GM21381 (cell line): ENCODE measurements at regions not wholly inside any gene's neighbourhood (a gene's known extent, or its start where the extent isn't known, plus 50 kb on each side); places are given as distances from the start of the nearest gene placed in this dataset.

Experiments used
- ATAC-seq: cut with Tn5 transposase; IDR thresholded peaks from one replicate; pipeline ENCODE4 v1.9.1; 2021; ENCODE audit warnings: mild to moderate bottlenecking, moderate library complexity; ENCODE audit not compliant: unreplicated experiment

DNA sequence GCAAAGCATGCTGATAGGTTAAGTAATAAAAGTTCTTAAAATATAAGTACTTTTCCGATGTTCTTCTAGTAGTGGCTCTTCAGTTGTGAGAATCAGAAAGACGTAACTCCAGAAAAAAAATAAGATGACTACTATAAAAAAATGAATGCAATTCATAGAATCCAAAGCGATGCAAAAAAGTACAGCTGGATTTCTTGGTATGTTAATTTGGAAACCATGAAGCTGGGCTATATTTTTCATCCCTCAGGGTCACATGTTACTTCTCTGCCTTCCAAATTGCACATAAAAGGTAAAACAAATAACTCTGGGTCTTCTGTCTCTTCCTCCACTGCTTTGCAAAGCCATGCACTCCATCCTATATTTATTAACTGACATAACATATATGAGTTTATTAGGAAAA, 843.9 kb upstream of the DPPA4 start:
- ATAC-seq = no peak

DNA sequence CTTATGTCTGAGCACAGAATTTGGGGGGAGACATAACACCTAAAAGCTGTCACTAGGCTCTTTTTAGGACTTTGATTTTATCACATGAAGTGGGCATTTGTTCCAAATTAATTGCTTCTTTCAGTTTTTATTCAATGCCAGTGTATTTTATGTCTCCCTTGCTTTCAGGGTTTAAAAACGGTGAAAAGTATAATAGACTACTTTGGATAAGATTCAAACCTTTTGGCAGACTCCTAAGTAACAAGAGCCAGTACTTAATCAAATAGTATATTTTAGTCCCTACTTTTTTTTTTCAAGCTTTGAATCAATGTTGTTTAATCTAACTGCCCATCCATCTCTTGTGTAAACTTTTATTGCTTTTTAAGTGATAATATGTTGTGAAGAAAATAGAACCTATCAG, 847.2 kb upstream of the DPPA4 start:
- ATAC-seq = no peak

DNA sequence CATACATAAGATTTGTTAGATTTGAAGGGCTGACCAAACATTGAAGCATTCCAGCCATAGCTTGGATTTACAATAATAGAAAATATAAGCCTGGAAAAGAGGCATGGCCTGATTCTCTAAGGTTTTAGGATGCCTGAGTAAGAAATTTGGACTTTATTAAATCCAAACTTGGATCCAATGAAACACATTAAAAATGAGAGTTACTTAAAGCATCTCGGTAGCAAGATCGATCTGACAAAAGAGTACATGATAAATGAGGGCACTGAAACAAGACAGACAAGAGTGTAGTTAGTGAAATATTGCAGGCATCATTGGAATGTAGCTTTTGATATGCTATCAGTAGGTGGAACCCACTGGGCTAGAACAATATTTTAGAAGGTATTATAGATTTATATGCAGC, 855.7 kb upstream of the DPPA4 start:
- no peak for ATAC-seq

DNA sequence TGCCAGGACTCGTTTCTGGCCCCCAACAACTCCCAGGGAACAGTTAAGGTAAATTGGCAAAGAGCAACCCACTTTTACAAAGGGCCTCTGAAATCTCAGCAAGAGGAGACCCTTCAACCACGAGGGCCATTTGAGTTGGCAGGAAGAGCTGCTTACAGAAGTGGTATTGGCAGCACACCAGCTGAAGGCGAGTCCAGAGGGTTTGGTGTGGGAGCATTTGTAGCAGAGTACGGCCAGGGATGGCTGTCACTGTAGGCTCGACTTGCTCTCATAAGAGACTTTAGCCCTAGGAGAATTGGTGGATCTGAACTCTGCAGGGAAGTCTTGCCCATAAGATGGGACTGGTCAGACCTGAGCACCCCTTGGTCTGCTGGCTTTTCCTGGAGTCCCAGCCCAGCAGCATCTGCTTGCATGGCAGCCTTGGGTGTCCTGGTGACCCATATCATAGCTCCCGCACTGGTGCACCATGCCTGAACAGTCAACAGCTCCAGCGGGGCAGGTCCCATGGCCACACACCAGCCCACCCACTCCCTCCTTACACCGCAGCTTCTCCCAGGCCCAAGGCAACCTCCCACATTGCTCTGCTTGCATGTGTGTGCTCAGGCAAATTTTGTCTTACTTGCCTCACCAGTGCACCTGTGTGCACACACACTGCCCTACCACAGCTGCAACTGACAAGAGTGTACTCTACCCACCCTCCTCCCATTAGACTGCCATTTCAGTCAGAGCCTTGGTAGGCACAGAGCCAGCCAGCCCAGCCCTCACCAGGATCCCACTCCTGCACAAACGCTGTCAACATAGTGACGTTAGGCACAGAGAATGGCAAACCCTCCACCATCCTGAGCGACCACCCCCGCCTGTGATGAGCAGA, 861.6 kb upstream of the DPPA4 start:
- ATAC-seq = no peak

DNA sequence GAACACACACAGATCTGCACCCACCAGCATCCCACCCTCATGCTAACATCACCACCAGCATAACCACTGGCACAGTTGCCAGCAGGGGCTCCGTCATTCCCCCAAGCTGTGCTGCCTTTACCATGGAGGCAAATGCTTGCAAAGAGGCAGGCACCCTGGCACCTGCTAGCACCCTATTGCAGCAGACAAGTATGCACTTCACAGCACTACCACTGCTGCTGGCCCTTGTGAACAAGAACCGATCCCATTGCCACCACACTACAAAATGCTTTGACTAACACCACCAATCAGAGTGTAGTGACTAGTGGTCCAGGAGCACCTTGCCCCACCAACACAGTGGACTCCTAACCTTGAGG, 862.2 kb upstream of the DPPA4 start:
- ATAC-seq = no peak

DNA sequence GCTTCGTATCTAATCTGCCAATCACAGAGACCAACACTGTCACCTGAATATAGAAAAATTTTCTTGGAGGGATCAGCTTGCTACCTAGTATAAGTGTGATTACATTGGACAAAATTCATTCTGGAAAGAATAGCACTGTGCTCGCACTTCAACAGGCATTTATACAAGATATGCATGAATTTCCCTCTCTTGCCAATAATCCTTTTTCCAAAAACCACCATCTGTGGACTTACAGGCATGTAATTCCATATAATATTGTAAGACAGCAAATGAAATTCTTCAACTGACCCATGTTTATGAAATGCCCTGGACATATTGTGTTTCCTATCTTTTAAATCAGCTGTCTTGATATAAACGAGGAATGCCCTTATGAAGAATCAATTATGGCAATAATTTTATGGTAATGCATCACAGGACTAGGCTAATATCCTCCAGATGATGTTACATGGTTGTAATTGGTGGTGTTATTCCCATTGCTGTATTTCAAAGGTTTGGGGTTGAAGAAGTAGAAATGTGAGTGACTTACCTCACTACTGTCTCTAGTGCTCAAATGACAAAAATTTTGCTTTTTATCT, 861.4 kb upstream of the NECTIN3 start:
- ATAC-seq = no peak

DNA sequence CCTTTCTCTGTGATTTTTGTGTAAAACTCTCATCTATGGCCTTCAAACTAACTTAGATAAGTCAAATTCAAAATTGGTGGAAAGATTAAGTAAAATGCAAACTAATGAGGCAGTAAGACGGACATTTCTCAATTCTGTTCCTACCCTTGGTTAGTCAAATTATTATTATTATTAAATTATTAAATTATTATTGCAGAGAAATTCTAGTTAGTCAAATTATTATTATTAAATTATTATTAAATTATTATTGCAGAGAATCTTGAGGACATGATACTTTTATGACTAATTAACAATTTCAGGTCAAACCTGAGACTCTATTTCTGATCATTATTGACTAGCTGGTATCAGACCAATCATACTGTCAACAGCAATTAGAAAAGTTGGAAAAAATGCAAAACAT, 845.0 kb upstream of the NECTIN3 start:
- no peak for ATAC-seq

DNA sequence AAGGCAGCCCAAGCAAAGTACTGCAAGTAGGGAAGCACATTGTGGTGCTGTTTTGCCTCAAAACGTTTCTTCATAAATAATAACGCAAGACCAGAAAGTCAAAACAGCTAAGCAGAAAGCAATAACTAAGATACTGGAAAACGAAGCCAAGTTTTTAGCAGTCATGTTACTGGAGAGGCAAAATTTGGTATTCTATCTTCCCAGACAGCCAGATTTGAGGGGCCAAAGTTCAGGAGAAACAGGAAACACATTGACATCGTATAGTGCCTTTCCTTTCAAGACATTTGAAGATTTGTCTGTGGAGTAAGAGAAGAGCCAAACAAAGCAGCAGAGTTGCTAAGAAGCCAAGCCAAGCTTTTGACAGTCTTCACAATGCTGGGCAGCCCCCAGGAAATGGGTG, 843.6 kb upstream of the NECTIN3 start:
- ATAC-seq = no peak

DNA sequence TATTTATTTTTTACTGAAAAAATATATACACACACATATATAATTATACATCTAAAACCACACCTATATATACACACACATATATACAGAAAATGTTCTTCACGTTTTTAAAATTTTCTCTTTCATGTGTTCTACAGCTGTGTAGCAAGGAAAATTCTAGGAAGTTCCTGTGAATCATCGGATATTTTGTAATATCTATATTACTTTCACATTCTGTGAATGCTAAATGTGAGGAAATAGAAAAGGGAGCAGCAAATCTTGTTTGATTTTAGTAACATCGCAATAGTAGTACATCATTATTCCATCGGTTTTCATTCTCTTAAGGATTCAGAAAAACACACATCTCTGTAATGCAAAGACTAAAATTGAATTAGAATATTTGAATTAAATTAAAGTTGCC, 836.8 kb upstream of the NECTIN3 start:
- ATAC-seq = no peak

DNA sequence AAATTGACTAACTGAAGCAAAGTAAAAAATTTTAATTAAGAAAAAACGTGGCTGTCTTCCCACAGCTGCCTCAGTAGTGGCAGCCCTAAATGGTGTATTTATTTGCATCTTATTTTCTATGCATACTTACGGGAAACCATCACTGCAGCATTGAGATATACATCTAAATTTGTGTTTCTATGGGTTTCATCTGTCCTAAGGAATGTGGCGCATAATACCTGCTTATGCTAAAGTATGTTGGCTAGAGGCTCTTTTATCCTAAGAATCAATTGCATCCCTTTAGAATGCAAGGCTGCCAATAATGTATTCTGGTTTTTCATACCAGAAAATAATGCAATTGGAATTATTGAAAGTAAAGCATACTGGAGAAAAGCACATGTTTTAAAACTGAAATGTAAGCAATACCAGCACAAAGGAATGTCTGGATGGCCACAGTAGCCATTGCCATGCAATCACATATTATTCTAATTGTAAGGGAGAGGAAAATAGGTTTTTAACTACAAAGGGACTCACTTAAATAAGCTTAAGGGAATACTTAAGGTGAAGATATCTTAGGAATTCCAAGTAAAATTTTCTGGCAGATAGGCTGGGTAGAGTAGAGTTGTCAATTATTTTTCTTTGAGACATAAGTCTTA, 834.5 kb upstream of the NECTIN3 start:
- ATAC-seq = no peak

DNA sequence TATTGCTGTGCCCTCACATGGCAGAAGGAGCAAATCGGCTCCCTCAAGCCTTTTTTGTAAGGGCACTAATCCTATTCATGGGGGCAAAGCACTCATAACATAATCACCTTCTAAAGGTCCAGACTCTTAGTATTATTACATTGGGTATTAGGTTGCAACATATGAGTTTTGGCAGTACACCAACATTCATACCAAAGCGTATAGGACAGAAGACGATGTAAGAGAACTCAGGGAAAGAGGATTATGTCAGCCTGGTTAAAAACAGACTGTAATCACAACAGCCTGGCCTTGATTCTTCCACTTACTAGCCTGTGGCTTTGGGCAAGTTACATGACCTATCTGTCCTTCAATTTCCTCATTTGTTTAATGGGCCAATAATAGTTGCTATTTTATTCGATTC, 828.5 kb upstream of the NECTIN3 start:
- no peak for ATAC-seq

DNA sequence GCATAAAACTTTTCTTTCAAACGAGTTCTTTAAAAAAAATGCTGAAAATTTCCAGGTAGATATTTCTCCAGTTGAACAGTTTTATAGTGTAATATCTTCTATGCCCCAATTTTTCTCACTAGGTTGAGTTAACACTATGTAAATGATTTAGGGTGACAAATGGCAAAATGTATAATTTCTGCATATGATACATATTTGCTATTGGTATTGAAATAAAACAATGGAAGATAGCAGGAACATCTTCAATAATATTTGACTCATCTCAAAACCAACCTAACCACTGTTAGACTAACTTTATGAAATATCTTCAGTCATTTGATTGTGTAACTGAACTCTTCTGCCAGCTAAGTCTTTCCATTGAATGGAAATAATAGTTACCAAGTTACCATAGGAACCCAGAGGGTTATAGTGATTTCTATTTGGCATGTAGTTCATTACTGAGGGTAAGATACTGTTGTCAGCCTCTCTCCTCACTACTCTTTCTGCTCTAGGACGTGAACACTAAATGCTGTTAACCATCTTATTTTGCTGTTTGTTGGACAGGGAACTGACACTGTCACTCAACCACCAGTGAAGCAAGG, 824.7 kb upstream of the NECTIN3 start:
- ATAC-seq = no peak

DNA sequence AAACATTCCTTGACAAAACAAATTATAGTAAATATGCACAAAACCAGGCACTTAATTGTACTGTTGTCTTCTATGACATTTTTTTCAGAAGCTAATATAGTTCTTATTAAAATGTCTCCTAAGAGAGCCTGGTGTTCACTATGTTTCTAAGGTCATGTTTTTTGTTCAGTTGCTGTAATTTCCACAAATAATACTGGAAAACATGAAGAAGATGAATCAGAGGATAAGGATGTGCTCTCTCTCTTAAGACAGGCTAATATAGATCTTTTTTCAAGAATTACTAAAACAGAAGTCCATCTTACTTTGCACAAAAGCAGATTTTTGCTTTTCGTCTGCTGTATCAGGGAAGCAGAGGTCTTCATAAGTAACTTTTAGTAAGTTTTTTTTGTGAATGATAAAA, 823.0 kb upstream of the NECTIN3 start:
- ATAC-seq = no peak

DNA sequence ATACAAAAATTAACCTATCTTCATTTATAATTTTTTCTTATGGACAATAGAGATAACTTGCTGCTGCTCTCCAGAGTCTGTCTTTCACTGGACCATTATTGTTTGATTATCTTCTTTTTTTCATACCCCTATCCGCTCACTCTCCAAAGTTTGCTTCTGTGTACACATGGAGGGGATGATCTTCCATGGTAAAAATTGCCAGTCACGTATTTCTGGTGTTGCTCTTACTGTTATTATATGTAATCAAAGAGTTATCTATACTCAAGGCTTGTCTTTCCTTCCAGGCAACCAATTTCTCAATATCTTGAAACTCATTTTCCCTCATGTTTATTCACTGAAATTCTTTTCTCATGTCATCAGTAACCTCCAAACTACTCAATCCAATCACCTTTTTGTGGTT, 817.8 kb upstream of the NECTIN3 start:
- no peak for ATAC-seq

DNA sequence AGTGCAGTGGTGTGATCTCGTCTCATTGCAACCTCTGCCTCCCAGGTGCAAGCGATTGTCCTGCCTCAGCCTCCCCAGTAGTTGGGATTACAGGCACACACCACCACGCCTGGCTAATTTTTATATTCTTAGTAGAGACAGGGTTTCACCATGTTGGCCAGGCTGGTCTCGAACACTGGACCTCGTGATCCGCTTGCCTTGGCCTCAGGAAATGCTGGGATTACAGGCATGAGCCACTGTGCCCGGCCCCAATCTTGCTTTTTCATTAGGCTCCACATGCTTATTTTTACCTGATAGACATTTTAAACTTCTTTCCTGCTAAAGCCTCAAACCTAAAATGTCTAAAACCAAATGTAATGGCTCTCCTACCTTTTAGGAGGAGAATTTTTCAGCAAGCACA, 817.0 kb upstream of the NECTIN3 start:
- ATAC-seq = no peak

DNA sequence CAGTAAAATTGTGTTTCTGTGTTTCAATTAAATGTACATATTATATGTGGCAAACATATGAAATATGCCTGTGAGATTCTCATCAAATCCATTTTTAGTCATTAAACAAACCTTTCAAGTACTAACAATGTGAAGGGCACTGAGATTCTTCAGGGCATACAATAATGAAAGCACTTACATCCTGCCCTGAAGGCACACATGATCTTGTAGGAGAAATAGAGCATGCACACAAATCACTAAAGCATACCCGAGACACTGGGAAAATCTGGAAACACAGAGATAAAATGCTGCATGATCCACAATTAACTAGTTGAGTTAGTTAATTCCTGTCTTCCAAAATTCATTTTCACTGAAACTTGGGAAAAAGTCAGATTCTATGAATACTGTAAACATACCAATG, 810.5 kb upstream of the NECTIN3 start:
- no peak for ATAC-seq

DNA sequence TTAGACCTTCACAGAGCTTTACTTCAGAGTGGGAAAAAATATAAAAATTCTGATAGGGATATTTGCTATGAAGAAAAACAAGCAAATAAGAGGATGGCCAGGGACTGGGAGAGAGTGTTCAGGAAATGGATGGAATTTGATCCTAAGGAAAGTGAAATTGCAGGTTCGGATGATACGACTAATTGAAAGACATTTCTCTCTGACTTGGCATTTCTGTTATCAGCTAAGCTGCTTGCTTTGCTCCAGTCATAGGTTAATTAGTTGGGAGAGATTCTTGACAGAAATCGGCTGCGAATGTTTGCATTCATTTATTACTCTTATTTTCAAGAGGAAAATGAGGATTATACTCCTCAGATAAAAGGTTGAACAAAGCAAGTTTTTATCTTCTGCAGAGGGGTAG, 808.7 kb upstream of the NECTIN3 start:
- no peak for ATAC-seq

DNA sequence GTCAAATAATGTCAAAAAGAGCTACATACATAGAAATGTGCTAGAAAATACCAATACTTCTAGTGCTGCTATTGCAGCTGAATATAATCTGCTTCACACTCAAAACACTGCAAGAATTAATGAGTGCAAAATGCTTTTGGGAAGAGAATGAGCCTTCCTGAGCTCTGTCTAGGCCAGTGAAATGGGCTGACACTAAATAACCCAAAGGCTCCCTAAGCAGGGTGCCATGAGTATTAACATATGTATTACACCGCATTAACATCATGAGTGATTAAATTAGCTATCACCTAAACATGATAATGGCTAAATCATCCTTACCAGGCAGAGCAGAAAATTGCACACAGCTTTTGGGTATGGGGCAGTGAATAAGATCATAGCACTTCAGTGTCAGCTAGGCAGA, 806.3 kb upstream of the NECTIN3 start:
- ATAC-seq = no peak

DNA sequence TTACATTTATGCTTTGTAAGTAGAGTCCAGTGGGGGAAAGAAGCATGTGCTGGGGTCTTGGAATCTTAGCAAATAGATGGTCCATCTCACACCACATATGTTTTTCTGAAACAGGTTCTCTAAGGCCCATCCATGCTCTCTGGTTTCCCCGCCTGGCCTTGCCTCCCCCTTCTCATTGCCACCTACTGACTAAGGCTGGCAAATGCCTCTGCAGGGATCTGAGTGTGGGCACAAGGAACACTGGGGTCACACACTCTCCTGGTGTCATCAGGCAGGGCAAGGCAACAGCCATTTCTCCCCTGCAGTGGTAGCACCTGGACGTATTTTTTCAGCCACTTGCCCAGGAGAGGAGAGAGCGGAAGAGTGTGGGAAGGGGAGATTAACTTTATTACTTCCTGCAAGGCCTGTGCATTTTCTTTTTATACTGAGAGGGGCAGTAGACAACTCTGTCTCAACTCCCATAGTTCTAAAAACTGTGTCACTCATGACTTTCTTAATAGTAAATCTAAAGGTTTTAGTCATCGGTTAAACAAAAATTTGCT, 804.2 kb upstream of the NECTIN3 start:
- no peak for ATAC-seq

DNA sequence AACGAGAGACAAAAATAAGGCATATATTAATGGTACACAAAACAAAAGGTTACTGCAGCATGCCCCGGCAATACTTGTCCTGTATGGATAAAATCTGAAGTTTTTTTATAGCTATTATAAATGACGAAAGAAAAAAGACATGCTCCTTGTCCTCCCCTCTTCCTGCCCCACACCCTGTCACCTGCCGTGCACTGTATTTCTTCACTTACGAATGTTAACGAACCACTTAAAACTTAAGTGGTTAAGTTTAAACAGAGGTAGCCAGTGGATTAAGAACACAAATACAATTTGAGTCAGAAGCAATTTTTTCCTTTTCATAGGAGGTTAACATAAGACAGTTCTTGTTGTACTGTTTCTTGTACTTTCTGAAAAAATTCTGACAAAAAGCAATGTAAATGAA, 799.1 kb upstream of the NECTIN3 start:
- no peak for ATAC-seq

DNA sequence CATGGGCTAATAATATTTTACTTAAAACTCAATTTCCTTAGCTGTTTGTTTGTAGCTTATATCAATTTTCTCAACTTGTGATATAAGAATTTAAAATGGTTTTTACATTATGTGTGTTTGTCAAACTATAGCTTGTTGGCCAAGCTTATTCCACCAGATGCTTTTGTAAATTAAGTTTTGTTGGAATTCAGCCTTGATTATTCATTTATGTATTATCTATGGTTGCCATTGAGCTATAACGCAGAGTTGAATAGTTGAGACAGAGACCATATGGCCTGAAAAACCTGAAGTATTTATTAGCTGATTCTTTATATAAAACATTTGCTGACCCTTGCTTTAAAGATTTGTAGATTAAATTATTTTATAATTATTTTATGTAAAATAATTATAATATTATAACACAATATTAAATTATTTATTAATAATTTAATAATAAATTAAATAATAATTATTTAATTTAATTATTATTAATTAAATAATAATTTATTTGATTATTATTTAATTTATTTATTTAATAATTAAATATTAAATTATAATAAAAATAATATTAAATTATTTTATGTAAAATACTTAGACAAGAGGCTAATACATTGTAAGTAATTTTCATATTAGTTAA, 779.6 kb upstream of the NECTIN3 start:
- no peak for ATAC-seq
